CD4-positive, CD25-positive, alpha-beta regulatory T cell (primary cell): ENCODE measurements at regions not wholly inside any gene's neighbourhood (a gene's known extent, or its start where the extent isn't known, plus 50 kb on each side); places are given as distances from the start of the nearest gene placed in this dataset.

Experiments used
- ATAC-seq, 2 donors: fragments of 150-1000 bp; cut with Tn5 transposase; one replicate each; pipeline ENCODE4 v1.10.0; 2021; ENCODE audit warnings: low read depth in 2 of 2, moderate number of reproducible peaks in 2 of 2, moderate library complexity in 1 of 2
- DNase-seq, 3 donors: peaks; one replicate each; pipeline versions ENCODE4 v3.0.0 to v3.0.0-alpha.2; 2012 to 2022; ENCODE audit warnings: mixed read lengths in 1 of 3
- H3K27ac ChIP-seq: one replicate; pipeline ENCODE4 v1.7.0; 2013; ENCODE audit warnings: mild to moderate bottlenecking, low read length; ENCODE audit not compliant: insufficient read depth, poor library complexity, severe bottlenecking
- H3K27me3 ChIP-seq: one replicate; pipeline ENCODE4 v1.7.0; 2013; ENCODE audit warnings: low read length; ENCODE audit not compliant: control insufficient read depth, insufficient read depth
- H3K36me3 ChIP-seq: one replicate; pipeline ENCODE4 v1.7.0; 2013; ENCODE audit warnings: mild to moderate bottlenecking, low read length, moderate library complexity; ENCODE audit not compliant: control insufficient read depth, insufficient read depth
- H3K4me1 ChIP-seq: 2 replicates; pipeline ENCODE4 v1.7.0; 2013; ENCODE audit warnings: mild to moderate bottlenecking, low read length; ENCODE audit not compliant: insufficient read depth, control insufficient read depth, poor library complexity, severe bottlenecking
- H3K4me3 ChIP-seq: one replicate; pipeline ENCODE4 v1.7.0; 2013; ENCODE audit warnings: low read depth, mild to moderate bottlenecking, low read length, moderate library complexity
- H3K9me3 ChIP-seq, 2 experiments: 1 replicate in 1 of 2; 2 replicates in 1 of 2; pipeline ENCODE4 v1.7.0; 2013; ENCODE audit warnings: low read length in 2 of 2, mild to moderate bottlenecking in 1 of 2, moderate library complexity in 1 of 2; ENCODE audit not compliant: control insufficient read depth in 2 of 2
- H3K27ac Mint-ChIP-seq, 3 donors: one replicate each; pipeline ENCODE4 v1.8.0; 2020 to 2022; ENCODE audit warnings: mild to moderate bottlenecking in 3 of 3, mixed read lengths in 3 of 3, moderate library complexity in 2 of 3
- H3K27me3 Mint-ChIP-seq: one replicate; pipeline ENCODE4 v1.8.0; 2022; ENCODE audit warnings: mild to moderate bottlenecking, mixed read lengths
- H3K36me3 Mint-ChIP-seq: one replicate; pipeline ENCODE4 v1.8.0; 2020; ENCODE audit warnings: mixed read lengths
- H3K4me1 Mint-ChIP-seq, 4 donors: one replicate each; pipeline ENCODE4 v1.8.0; 2020 to 2022; ENCODE audit warnings: mixed read lengths in 4 of 4, mild to moderate bottlenecking in 1 of 4
- H3K4me3 Mint-ChIP-seq, 4 donors: one replicate each; pipeline ENCODE4 v1.8.0; 2020 to 2022; ENCODE audit warnings: mild to moderate bottlenecking in 4 of 4, mixed read lengths in 4 of 4, moderate library complexity in 3 of 4
- H3K9me3 Mint-ChIP-seq, 7 donors: one replicate each; pipeline ENCODE4 v1.8.0; 2020 to 2022; ENCODE audit warnings: mixed read lengths in 7 of 7, mild to moderate bottlenecking in 3 of 7, moderate library complexity in 2 of 7

DNA sequence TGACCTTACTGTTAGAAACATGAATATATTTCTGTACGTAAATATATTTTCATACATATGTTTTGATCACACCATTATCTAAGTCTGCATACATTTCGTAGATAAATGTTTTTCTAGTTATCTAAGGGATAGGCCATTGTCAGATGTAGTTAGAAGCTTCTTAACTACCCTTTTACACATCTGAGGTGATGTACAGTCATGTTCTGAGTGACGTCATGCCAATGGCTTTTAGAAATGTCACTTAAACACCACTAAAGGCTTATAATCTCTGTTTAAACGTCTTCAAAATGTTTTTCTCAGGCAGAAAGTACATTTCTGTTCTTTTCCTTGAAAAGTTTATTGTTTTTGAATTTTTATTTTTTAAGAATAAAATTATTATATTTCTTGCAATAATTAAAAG is 781.9 kb downstream of the MRPL39 start:
- no peaks in the 10 kb centered on the region for H3K27me3 Mint-ChIP-seq
- Histone ChIP-seq H3K27ac (no peak overlapping the region), H3K4me1 (no peaks in the 10 kb centered on the region), H3K36me3 (no peaks in the 10 kb centered on the region), H3K27me3 (no peaks in the 10 kb centered on the region), H3K9me3 (no peaks in the 10 kb centered on the region), H3K4me3 (no peak overlapping the region)
- no peak overlapping the region for H3K27ac Mint-ChIP-seq
- no peaks in the 10 kb centered on the region for H3K4me1 Mint-ChIP-seq
- peaks cover 0 to 8% (median 0%) of the 10 kb centered on the region in 7 donors for H3K9me3 Mint-ChIP-seq
- H3K4me3 Mint-ChIP-seq, result no peak overlapping the region
- ATAC-seq (no peak), DNase-seq (no peak)
- H3K36me3 Mint-ChIP-seq, result no peaks in the 10 kb centered on the region

- H3K27ac Mint-ChIP-seq, result no peak overlapping the region
- Histone ChIP-seq H3K9me3 (no peaks in the 10 kb centered on the region), H3K27me3 (no peaks in the 10 kb centered on the region), H3K4me3 (no peak overlapping the region), H3K27ac (no peak overlapping the region), H3K4me1 (no peaks in the 10 kb centered on the region), H3K36me3 (no peaks in the 10 kb centered on the region)
- no peak overlapping the region for H3K4me3 Mint-ChIP-seq
- no peaks in the 10 kb centered on the region for H3K36me3 Mint-ChIP-seq
- no peaks in the 10 kb centered on the region for H3K27me3 Mint-ChIP-seq
- DNase-seq (no peak), ATAC-seq (no peak)
- H3K4me1 Mint-ChIP-seq, result no peaks in the 10 kb centered on the region
- H3K9me3 Mint-ChIP-seq, result peaks cover 0 to 8% (median 0%) of the 10 kb centered on the region in 7 donors
These were observed 783.1 kb downstream of the MRPL39 start for GRCh38 chr21:24824209-24824608.

DNA sequence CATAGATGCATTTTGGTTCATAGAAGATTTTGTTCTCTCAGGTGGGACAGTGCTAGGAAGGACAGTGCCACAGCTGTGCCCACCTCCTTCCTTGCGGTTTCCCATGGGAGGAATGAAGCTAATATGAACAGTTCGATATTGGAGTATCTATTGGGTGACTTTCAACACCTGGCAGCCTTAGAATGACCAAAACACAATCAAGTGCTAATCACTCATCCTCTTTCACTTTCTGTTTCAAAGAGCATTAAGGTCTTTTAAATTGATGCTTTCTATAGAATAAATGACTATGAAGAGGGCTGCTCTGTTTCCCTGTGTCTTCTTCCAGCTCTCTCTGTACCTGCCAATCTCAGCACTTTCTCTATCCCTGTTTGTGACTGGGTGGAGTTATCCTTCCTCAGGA is 784.0 kb downstream of the MRPL39 start:
- Histone ChIP-seq H3K4me3 (no peak overlapping the region), H3K4me1 (no peaks in the 10 kb centered on the region), H3K27ac (no peak overlapping the region), H3K27me3 (no peaks in the 10 kb centered on the region), H3K9me3 (no peaks in the 10 kb centered on the region), H3K36me3 (no peaks in the 10 kb centered on the region)
- Mint-ChIP-seq H3K27ac (no peak overlapping the region), H3K4me1 (no peaks in the 10 kb centered on the region), H3K27me3 (no peaks in the 10 kb centered on the region), H3K9me3 (peaks cover 0 to 8% (median 0%) of the 10 kb centered on the region in 7 donors), H3K4me3 (no peak overlapping the region), H3K36me3 (no peaks in the 10 kb centered on the region)
- ATAC-seq (no peak), DNase-seq (no peak)

GRCh38 chr21:24785033-24785432 is 822.2 kb downstream of the MRPL39 start:
- H3K27ac Mint-ChIP-seq, result no peak overlapping the region
- H3K36me3 ChIP-seq, result no peaks in the 10 kb centered on the region
- DNase-seq (no peak), ATAC-seq (no peak)
- H3K27ac ChIP-seq, result no peak overlapping the region
- no peaks in the 10 kb centered on the region for H3K4me1 ChIP-seq
- H3K4me3 Mint-ChIP-seq, result no peak overlapping the region
- H3K4me3 ChIP-seq, result no peak overlapping the region
- peaks cover 0 to 3% (median 0%) of the 10 kb centered on the region in 7 donors for H3K9me3 Mint-ChIP-seq
- H3K27me3 ChIP-seq, result no peaks in the 10 kb centered on the region
- no peaks in the 10 kb centered on the region for H3K36me3 Mint-ChIP-seq
- H3K4me1 Mint-ChIP-seq, result no peaks in the 10 kb centered on the region
- H3K27me3 Mint-ChIP-seq, result no peaks in the 10 kb centered on the region
- no peaks in the 10 kb centered on the region for H3K9me3 ChIP-seq

DNA sequence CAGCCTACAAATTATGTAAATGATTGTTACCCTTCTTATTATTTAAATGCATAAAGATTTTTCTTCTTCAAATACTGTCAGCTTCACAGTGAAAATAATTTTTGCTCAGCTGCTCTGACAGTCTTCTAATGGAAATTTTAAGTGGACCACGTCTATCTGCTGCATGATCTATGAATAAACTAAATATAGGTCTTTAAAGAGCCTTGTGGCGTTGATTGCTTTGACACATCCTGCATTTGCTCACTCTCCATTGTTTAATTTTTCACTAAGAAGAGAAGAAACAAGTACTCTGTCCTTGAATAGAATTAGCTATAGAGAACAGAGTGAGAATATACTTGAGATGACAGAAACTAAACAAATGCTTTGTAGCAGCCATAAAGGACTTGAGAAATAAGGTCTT is 826.1 kb downstream of the MRPL39 start:
- Histone ChIP-seq H3K4me3 (no peak overlapping the region), H3K4me1 (no peaks in the 10 kb centered on the region), H3K27me3 (no peaks in the 10 kb centered on the region), H3K27ac (no peak overlapping the region), H3K9me3 (no peaks in the 10 kb centered on the region), H3K36me3 (no peaks in the 10 kb centered on the region)
- Mint-ChIP-seq H3K36me3 (no peaks in the 10 kb centered on the region), H3K4me1 (no peaks in the 10 kb centered on the region), H3K4me3 (no peak overlapping the region), H3K27ac (no peak overlapping the region), H3K27me3 (no peaks in the 10 kb centered on the region), H3K9me3 (peaks cover 0 to 2% (median 0%) of the 10 kb centered on the region in 7 donors)
- DNase-seq (no peak), ATAC-seq (no peak)

DNA sequence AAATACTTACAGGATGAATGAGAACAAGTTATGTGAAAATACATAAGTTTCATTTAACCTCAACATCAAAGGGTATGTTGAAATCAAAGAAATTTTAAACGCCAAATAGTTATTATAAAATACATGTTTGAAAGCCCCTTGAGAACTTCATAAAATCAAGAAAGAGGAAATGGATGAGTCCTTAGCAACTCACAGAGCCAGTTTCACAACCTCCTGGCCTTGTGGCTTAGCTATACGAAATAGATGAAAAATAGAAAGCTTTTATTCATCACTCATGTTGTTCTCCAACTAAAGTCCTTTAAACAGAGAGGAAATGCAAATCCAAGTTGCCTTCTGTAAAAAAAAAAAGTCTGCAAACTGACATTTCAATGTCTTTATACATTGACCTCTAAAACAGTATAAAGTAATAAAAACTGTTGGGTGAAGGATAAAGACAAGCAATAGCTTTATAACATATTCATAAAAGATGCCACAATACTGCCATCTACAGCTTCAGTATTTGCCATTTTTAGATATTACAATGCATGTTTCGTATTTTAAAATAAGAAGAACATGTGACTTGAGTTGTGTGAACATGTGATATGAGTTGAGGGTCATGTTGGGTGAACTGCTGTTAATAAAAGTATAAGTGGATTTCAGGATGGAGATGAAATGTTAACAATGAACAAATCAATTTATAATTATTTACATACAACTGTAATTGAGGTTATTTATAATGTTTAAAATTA is 847.8 kb downstream of the MRPL39 start:
- H3K4me3 ChIP-seq, result no peak overlapping the region
- no peaks in the 10 kb centered on the region for H3K27me3 Mint-ChIP-seq
- ATAC-seq, result no peak

DNA sequence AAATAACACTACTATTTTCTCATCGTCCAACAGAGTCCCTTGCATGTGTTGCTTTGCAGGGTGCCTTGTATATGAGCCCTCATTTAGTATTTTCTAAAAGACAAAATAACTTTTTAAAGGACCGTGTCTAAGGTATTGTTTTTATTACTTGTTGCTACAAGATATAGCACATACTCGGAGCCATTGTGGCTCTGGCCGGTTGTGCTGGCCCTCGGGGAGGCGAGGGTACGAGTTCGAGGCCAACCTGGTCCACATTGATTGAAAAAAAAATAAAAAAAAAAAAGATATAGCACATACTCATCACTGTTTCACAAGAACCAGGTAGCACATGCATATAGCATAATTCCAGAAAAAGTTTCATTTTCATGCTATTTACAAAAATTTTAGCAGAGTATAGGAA is 869.2 kb downstream of the MRPL39 start:
- Histone ChIP-seq H3K27ac (no peak overlapping the region), H3K4me1 (no peaks in the 10 kb centered on the region), H3K36me3 (no peaks in the 10 kb centered on the region), H3K9me3 (no peaks in the 10 kb centered on the region), H3K27me3 (no peaks in the 10 kb centered on the region), H3K4me3 (no peak overlapping the region)
- Mint-ChIP-seq H3K27ac (no peak overlapping the region), H3K27me3 (no peaks in the 10 kb centered on the region), H3K9me3 (peaks cover 0 to 17% (median 4%) of the 10 kb centered on the region in 7 donors), H3K4me3 (no peak overlapping the region), H3K4me1 (no peaks in the 10 kb centered on the region), H3K36me3 (no peaks in the 10 kb centered on the region)
- DNase-seq (no peak), ATAC-seq (no peak)

More for the DNA sequence above, 847.8 kb downstream of the MRPL39 start:
- Histone ChIP-seq H3K4me1 (no peaks in the 10 kb centered on the region), H3K27ac (no peak overlapping the region), H3K36me3 (no peaks in the 10 kb centered on the region), H3K27me3 (no peaks in the 10 kb centered on the region), H3K9me3 (peaks cover 0 to 2% of the 10 kb centered on the region in 2 experiments)
- Mint-ChIP-seq H3K9me3 (peaks cover 0 to 12% (median 1%) of the 10 kb centered on the region in 7 donors), H3K27ac (no peak overlapping the region), H3K4me1 (no peaks in the 10 kb centered on the region), H3K36me3 (no peaks in the 10 kb centered on the region), H3K4me3 (no peak overlapping the region)
- no peak for DNase-seq

GRCh38 chr21:24737296-24737850 is 869.9 kb downstream of the MRPL39 start:
- H3K4me1 ChIP-seq, result no peaks in the 10 kb centered on the region
- Mint-ChIP-seq H3K36me3 (no peaks in the 10 kb centered on the region), H3K4me3 (no peak overlapping the region), H3K27me3 (no peaks in the 10 kb centered on the region), H3K4me1 (no peaks in the 10 kb centered on the region), H3K9me3 (peaks cover 0 to 17% (median 4%) of the 10 kb centered on the region in 7 donors), H3K27ac (no peak overlapping the region)
- H3K27ac ChIP-seq, result no peak overlapping the region
- H3K27me3 ChIP-seq, result no peaks in the 10 kb centered on the region
- ATAC-seq (no peak), DNase-seq (no peak)
- no peak overlapping the region for H3K4me3 ChIP-seq
- no peaks in the 10 kb centered on the region for H3K9me3 ChIP-seq
- no peaks in the 10 kb centered on the region for H3K36me3 ChIP-seq
